IMR-90 (cell line): ENCODE measurements at regions not wholly inside any gene's neighbourhood (a gene's known extent, or its start where the extent isn't known, plus 50 kb on each side); places are given as distances from the start of the nearest gene placed in this dataset.

Experiments
- ATAC-seq: fragments of 200-7000 bp; cut with Tn5 transposase; 2 replicates; pipeline ENCODE4 v1.9.1; 2020; ENCODE audit warnings: low read depth, mild to moderate bottlenecking, moderate library complexity
- BruUV-seq: library from RNA; stranded (reverse); fragments of 400-500 nt; replicated peaks from 2 replicates; lab custom pipeline; 2021; lab: Mats Ljungman, UMichigan
- CTCF ChIA-PET: fragments of 300-600 bp; formaldehyde crosslinking; extraction: SDS; loops from one replicate; lab custom pipeline; 2021; ENCODE audit warnings: antibody characterized with exemption; lab: Yijun Ruan, JAX
- POLR2A ChIA-PET: fragments of 300-600 bp; sonication (Branson Sonifier 250); formaldehyde crosslinking; loops from one replicate; lab custom pipeline; 2022; ENCODE audit warnings: antibody characterized with exemption; ENCODE audit not compliant: unreplicated experiment; lab: Charles Lee
- DNase-seq: peaks from one replicate; pipeline ENCODE4 v3.0.0; 2013
- H2AFZ ChIP-seq: replicated peaks from 2 replicates; pipeline ENCODE3; 2013; ENCODE audit warnings: low read length, mild to moderate bottlenecking; ENCODE audit not compliant: poor library complexity
- H2AK5ac ChIP-seq: 2 replicates; pipeline ENCODE4 v1.6.1; 2013; ENCODE audit warnings: low read depth, low read length, inconsistent platforms
- H2AK9ac ChIP-seq: replicated peaks from 2 replicates; pipeline ENCODE3; 2013; ENCODE audit warnings: mild to moderate bottlenecking, low read depth, low read length, moderate library complexity; ENCODE audit not compliant: poor library complexity
- H2BK120ac ChIP-seq: 2 replicates; pipeline ENCODE4 v1.6.1; 2013; ENCODE audit warnings: low read depth, low read length, inconsistent platforms
- H2BK15ac ChIP-seq: 3 replicates; pipeline ENCODE4 v1.6.1; 2013; ENCODE audit warnings: low read depth, low read length, inconsistent platforms
- H2BK20ac ChIP-seq: 2 replicates; pipeline ENCODE4 v1.6.1; 2013; ENCODE audit warnings: low read depth, mild to moderate bottlenecking, inconsistent platforms, low read length, moderate library complexity
- H2BK5ac ChIP-seq: 2 replicates; pipeline ENCODE4 v1.6.1; 2013; ENCODE audit warnings: mild to moderate bottlenecking, low read depth, low read length, inconsistent platforms; ENCODE audit not compliant: poor library complexity, severe bottlenecking
- H3K14ac ChIP-seq: replicated peaks from 2 replicates; pipeline ENCODE4 v1.6.1; 2013; ENCODE audit warnings: low read depth, low read length, inconsistent platforms
- H3K18ac ChIP-seq: 2 replicates; pipeline ENCODE4 v1.6.1; 2013; ENCODE audit warnings: low read depth, low read length, control low read depth
- H3K23ac ChIP-seq: 2 replicates; pipeline ENCODE4 v1.6.1; 2013; ENCODE audit warnings: low read depth, low read length, inconsistent platforms
- H3K27ac ChIP-seq: 2 replicates; pipeline ENCODE4 v1.5.1; 2013; ENCODE audit warnings: mild to moderate bottlenecking, control low read depth, low read length; ENCODE audit not compliant: insufficient read depth
- H3K27me3 ChIP-seq: 2 replicates; pipeline ENCODE4 v1.6.1; 2013; ENCODE audit warnings: low read length; ENCODE audit not compliant: control insufficient read depth, insufficient read depth
- H3K36me3 ChIP-seq: 2 replicates; pipeline ENCODE4 v1.6.1; 2013; ENCODE audit warnings: low read length, mixed read lengths; ENCODE audit not compliant: control insufficient read depth, insufficient read depth
- H3K4ac ChIP-seq: 2 replicates; pipeline ENCODE4 v1.6.1; 2013; ENCODE audit warnings: low read depth, low read length, inconsistent platforms
- H3K4me1 ChIP-seq: 2 replicates; pipeline ENCODE4 v1.6.1; 2013; ENCODE audit warnings: low read length, mixed read lengths; ENCODE audit not compliant: control insufficient read depth, insufficient read depth
- H3K4me2 ChIP-seq: 2 replicates; pipeline ENCODE4 v1.6.1; 2013; ENCODE audit warnings: low read depth, mild to moderate bottlenecking, control low read depth, low read length, moderate library complexity
- H3K4me3 ChIP-seq: 2 replicates; pipeline ENCODE4 v1.5.1; 2013; ENCODE audit warnings: low read depth, mild to moderate bottlenecking, control low read depth, low read length, moderate library complexity; ENCODE audit not compliant: insufficient read depth
- H3K56ac ChIP-seq: 2 replicates; pipeline ENCODE4 v1.6.1; 2013; ENCODE audit warnings: low read length, inconsistent platforms; ENCODE audit not compliant: insufficient read depth; ENCODE audit errors: extremely low read depth
- H3K79me1 ChIP-seq, 2 experiments: 2 replicates each; pipeline ENCODE4 v1.6.1; 2013; ENCODE audit warnings: low read length in 2 of 2, inconsistent platforms in 1 of 2, low read depth in 1 of 2
- H3K9ac ChIP-seq: 2 replicates; pipeline ENCODE4 v1.6.1; 2013; ENCODE audit warnings: low read depth, low read length, control low read depth
- H3K9me1 ChIP-seq: 2 replicates; pipeline ENCODE4 v1.6.1; 2013; ENCODE audit warnings: low read length, inconsistent platforms; ENCODE audit not compliant: insufficient read depth
- H3K9me3 ChIP-seq: 2 replicates; pipeline ENCODE4 v1.6.1; 2013; ENCODE audit warnings: low read length; ENCODE audit not compliant: control insufficient read depth, insufficient read depth
- H4K20me1 ChIP-seq: 2 replicates; pipeline ENCODE4 v1.6.1; 2013; ENCODE audit warnings: low read length, inconsistent platforms; ENCODE audit not compliant: insufficient read depth
- H4K5ac ChIP-seq: 2 replicates; pipeline ENCODE4 v1.6.1; 2013; ENCODE audit warnings: mild to moderate bottlenecking, low read depth, low read length, control low read depth
- H4K8ac ChIP-seq, 2 experiments: 2 replicates each; pipeline ENCODE4 v1.6.1; 2013; ENCODE audit warnings: low read depth in 2 of 2, low read length in 2 of 2, control low read depth in 1 of 2, inconsistent platforms in 1 of 2
- H4K91ac ChIP-seq: 2 replicates; pipeline ENCODE4 v1.6.1; 2013; ENCODE audit warnings: low read depth, low read length, inconsistent platforms; ENCODE audit not compliant: insufficient read depth
- BHLHE40 ChIP-seq: fragments of 150-350 bp; IDR thresholded peaks from 2 replicates; pipeline ENCODE4 v1.6.1; 2016; ENCODE audit warnings: mild to moderate bottlenecking, low read depth, low read length
- CEBPB ChIP-seq: IDR thresholded peaks from 2 replicates; pipeline ENCODE4 v1.6.1; 2012; ENCODE audit warnings: low read depth, low read length, improper control_type of control experiment
- CHD1 ChIP-seq: IDR thresholded peaks from 2 replicates; pipeline ENCODE4 v1.6.1; 2012; ENCODE audit warnings: low read depth, low read length, improper control_type of control experiment
- FOS ChIP-seq: fragments of 150-350 bp; IDR thresholded peaks from 2 replicates; pipeline ENCODE4 v1.6.1; 2016; ENCODE audit warnings: low read depth, low read length
- MAFK ChIP-seq: IDR thresholded peaks from 2 replicates; pipeline ENCODE4 v1.6.1; 2012; ENCODE audit warnings: low read depth, low read length, improper control_type of control experiment
- MXI1 ChIP-seq: IDR thresholded peaks from 2 replicates; pipeline ENCODE4 v1.6.1; 2012; ENCODE audit warnings: low read depth, mild to moderate bottlenecking, low read length, moderate library complexity, borderline replicate concordance
- NFE2L2 ChIP-seq: fragments of 150-350 bp; IDR thresholded peaks from 2 replicates; pipeline ENCODE4 v1.6.1; 2016; ENCODE audit warnings: low read depth, mild to moderate bottlenecking, low read length
- POLR2A ChIP-seq: IDR thresholded peaks from 2 replicates; pipeline ENCODE4 v1.6.1; 2012; ENCODE audit warnings: mild to moderate bottlenecking, low read depth, low read length
- RAD21 ChIP-seq: IDR thresholded peaks from 2 replicates; pipeline ENCODE4 v1.6.1; 2012; ENCODE audit warnings: low read length, improper control_type of control experiment
- SMC3 ChIP-seq: fragments of 150-350 bp; IDR thresholded peaks from 2 replicates; pipeline ENCODE4 v1.6.1; 2016; ENCODE audit warnings: low read depth, mild to moderate bottlenecking, antibody characterized with exemption, low read length, moderate library complexity
- dilution Hi-C: fragments of 300-500 bp; cut with HindIII; formaldehyde crosslinking; loops from one replicate; pipeline ENCODE4 v1.14.3; 2018; ENCODE audit warnings: low sequenced_read_pairs; ENCODE audit not compliant: unreplicated experiment
- in situ Hi-C: fragments of 300-500 bp; cut with MboI; formaldehyde crosslinking; loops from 3 replicates; pipeline ENCODE4 v1.14.3; 2019; ENCODE audit warnings: low sequenced_read_pairs, inconsistent platforms, mixed read lengths
- intact Hi-C: fragments of 100-400 bp; cut with micrococcal nuclease; formaldehyde crosslinking; loops from 2 replicates; pipeline ENCODE4 v1.10.0; 2022
- TF ChIP-seq, protein P1 (sequence below): fragments of 150-350 bp; IDR thresholded peaks from 2 replicates; pipeline ENCODE4 v1.6.1; 2016; ENCODE audit warnings: low read depth, mild to moderate bottlenecking, low read length, moderate library complexity, borderline replicate concordance
- TF ChIP-seq, protein P2 (sequence below): conservative IDR thresholded peaks from 2 replicates; pipeline ENCODE4 v1.5.1; 2012; ENCODE audit warnings: mild to moderate bottlenecking, low read depth, low read length, improper control_type of control experiment
- TF ChIP-seq, protein P3 (sequence below): fragments of 150-350 bp; IDR thresholded peaks from 2 replicates; pipeline ENCODE4 v1.6.1; 2017; ENCODE audit warnings: mild to moderate bottlenecking, antibody characterized with exemption, low read length, low read depth

DNA sequence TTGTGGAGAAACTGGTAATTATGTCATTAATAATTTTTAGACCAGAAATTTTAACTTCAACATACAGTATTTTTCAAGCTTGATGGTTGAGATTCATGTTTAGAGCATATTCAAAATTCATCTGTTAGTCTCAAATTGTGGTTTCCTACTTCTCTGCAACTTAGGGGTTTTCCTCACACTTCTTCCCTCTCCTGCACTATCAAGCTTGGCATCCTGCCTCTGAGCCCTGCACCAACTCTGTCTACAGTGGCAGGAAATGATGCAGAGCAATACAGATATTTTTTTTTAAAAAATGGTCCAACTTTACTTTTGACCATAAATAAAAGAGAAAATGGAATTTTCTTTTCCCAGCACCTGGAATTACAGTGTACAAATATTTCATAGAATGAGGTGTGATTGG lies 247.3 kb downstream of the NUP35 start:
- H3K4me3 ChIP-seq: no peak overlapping the region
- DNase-seq (no peak), ATAC-seq (no peak)
- H3K27me3 ChIP-seq: no peaks in the 10 kb centered on the region
- H2BK15ac ChIP-seq: no peak overlapping the region
- dilution Hi-C loops (no loop called here), in situ Hi-C loops (no loop called here), intact Hi-C loops (no loop called here)
- no peak overlapping the region for H3K4ac ChIP-seq
- no peaks in the 10 kb centered on the region for H3K79me1 ChIP-seq
- no peak overlapping the region for H2BK5ac ChIP-seq
- BruUV-seq: no TSS peak
- H4K5ac ChIP-seq: no peak overlapping the region
- no peak overlapping the region for H3K14ac ChIP-seq
- no peak overlapping the region for H3K23ac ChIP-seq
- H3K4me2 ChIP-seq: no peak overlapping the region
- ChIA-PET POLR2A (no interaction called here), CTCF (no interaction called here)
- H3K36me3 ChIP-seq: no peaks in the 10 kb centered on the region
- H3K9me1 ChIP-seq: no peaks in the 10 kb centered on the region
- H3K9me3 ChIP-seq: peaks cover 4% of the 10 kb centered on the region; the same call in 1 of the 2 replicates
- no peak overlapping the region for H2BK20ac ChIP-seq
- H3K56ac ChIP-seq: no peak overlapping the region
- H4K91ac ChIP-seq: no peak overlapping the region
- no peaks in the 10 kb centered on the region for H4K20me1 ChIP-seq
- H2AK5ac ChIP-seq: no peak overlapping the region
- H2BK120ac ChIP-seq: no peak overlapping the region
- no peak overlapping the region for H3K18ac ChIP-seq
- no peaks in the 10 kb centered on the region for H3K4me1 ChIP-seq
- no peak overlapping the region for H2AFZ ChIP-seq
- H4K8ac ChIP-seq: no peak overlapping the region
- no peak overlapping the region for H3K9ac ChIP-seq
- H2AK9ac ChIP-seq: no peak overlapping the region
- no peak overlapping the region for H3K27ac ChIP-seq
- no peak for TF ChIP-seq NFE2L2
- no peak for TF ChIP-seq BHLHE40
- no peak for TF ChIP-seq RAD21
- no peak for TF ChIP-seq FOS
- TF ChIP-seq, protein P1, sequence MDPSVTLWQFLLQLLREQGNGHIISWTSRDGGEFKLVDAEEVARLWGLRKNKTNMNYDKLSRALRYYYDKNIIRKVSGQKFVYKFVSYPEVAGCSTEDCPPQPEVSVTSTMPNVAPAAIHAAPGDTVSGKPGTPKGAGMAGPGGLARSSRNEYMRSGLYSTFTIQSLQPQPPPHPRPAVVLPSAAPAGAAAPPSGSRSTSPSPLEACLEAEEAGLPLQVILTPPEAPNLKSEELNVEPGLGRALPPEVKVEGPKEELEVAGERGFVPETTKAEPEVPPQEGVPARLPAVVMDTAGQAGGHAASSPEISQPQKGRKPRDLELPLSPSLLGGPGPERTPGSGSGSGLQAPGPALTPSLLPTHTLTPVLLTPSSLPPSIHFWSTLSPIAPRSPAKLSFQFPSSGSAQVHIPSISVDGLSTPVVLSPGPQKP: no peak
- TF ChIP-seq, protein P2, sequence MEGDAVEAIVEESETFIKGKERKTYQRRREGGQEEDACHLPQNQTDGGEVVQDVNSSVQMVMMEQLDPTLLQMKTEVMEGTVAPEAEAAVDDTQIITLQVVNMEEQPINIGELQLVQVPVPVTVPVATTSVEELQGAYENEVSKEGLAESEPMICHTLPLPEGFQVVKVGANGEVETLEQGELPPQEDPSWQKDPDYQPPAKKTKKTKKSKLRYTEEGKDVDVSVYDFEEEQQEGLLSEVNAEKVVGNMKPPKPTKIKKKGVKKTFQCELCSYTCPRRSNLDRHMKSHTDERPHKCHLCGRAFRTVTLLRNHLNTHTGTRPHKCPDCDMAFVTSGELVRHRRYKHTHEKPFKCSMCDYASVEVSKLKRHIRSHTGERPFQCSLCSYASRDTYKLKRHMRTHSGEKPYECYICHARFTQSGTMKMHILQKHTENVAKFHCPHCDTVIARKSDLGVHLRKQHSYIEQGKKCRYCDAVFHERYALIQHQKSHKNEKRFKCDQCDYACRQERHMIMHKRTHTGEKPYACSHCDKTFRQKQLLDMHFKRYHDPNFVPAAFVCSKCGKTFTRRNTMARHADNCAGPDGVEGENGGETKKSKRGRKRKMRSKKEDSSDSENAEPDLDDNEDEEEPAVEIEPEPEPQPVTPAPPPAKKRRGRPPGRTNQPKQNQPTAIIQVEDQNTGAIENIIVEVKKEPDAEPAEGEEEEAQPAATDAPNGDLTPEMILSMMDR: no peak
- TF ChIP-seq SMC3: no peak
- TF ChIP-seq MAFK: no peak
- no peak for TF ChIP-seq POLR2A
- no peak for TF ChIP-seq MXI1
- TF ChIP-seq, protein P3, sequence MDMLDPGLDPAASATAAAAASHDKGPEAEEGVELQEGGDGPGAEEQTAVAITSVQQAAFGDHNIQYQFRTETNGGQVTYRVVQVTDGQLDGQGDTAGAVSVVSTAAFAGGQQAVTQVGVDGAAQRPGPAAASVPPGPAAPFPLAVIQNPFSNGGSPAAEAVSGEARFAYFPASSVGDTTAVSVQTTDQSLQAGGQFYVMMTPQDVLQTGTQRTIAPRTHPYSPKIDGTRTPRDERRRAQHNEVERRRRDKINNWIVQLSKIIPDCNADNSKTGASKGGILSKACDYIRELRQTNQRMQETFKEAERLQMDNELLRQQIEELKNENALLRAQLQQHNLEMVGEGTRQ: no peak
- no peak for TF ChIP-seq CHD1
- TF ChIP-seq CEBPB: no peak
